OCI-LY1 (cell line): ENCODE measurements at regions not wholly inside any gene's neighbourhood (a gene's known extent, or its start where the extent isn't known, plus 50 kb on each side); places are given as distances from the start of the nearest gene placed in this dataset.

Source experiments
- CTCF ChIP-seq: fragments of 200-600 bp; sonication (generic), shearing (Covaris generic); IDR thresholded peaks from 2 replicates; pipeline ENCODE4 v1.5.1; 2017; ENCODE audit warnings: mild to moderate bottlenecking, antibody characterized with exemption, low read length, moderate library complexity, mixed read lengths
- EZH2 ChIP-seq: fragments of 200-600 bp; sonication (generic), shearing (Covaris generic); IDR thresholded peaks from 2 replicates; pipeline ENCODE4 v1.8.0; 2017; ENCODE audit warnings: borderline replicate concordance, mixed run types, mild to moderate bottlenecking, antibody characterized with exemption, low read length, moderate library complexity, mixed read lengths

GRCh38 chr21:31416465-31416864 lies 72.4 kb upstream of the TIAM1 start:
- TF ChIP-seq CTCF (no peak), EZH2 (no peak)
